HG02588 (cell line): ENCODE measurements at regions not wholly inside any gene's neighbourhood (a gene's known extent, or its start where the extent isn't known, plus 50 kb on each side); places are given as distances from the start of the nearest gene placed in this dataset.

Source experiments
- ATAC-seq: cut with Tn5 transposase; IDR thresholded peaks from one replicate; pipeline ENCODE4 v1.9.1; 2021; ENCODE audit warnings: mild to moderate bottlenecking, moderate library complexity; ENCODE audit not compliant: unreplicated experiment

GRCh38 chr10:1870491-1870890 lies 133.2 kb upstream of the ADARB2 start:
- no peak for ATAC-seq

- no peak for ATAC-seq
Measured at GRCh38 chr10:1869861-1870260, 132.5 kb upstream of the ADARB2 start.

DNA sequence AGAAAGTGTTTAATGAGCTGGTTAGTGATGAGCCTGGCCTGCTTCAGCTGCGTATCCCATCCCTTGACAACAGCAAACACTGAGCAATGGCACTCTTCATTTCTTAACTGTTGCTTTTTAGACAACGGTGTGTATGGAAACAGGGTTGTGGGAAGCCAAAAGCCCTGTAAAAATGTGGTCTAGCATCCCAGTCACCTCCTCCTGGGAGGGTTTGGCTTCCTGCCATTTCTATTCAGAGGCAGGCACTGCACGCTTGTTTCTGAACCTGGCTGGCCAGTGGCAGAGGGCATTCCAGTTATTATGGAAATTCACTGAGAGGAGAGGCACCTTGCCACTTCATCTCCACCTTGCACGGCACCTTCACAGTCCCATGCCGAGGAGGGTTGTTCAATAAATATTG lies 123.0 kb upstream of the ADARB2 start:
- ATAC-seq, result no peak

DNA sequence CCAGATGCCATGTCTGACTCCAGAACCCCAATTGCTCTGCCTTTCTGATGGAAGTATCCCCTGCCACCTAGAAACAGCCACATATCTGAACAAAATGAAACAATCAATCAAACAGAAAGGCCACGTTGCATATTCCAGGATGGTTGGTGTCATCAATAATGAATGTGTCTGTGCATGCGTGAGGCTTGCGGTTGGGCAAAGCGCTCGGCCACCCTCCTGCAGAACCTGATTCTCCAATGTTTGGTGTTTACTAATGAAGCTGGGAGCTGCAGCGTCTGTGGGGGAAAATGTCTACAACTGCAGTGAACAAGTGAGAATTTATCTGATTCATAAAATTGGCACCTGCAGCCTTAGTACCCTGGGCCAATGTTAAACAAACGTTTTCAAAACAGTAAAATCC lies 121.2 kb upstream of the ADARB2 start:
- ATAC-seq, result no peak

DNA sequence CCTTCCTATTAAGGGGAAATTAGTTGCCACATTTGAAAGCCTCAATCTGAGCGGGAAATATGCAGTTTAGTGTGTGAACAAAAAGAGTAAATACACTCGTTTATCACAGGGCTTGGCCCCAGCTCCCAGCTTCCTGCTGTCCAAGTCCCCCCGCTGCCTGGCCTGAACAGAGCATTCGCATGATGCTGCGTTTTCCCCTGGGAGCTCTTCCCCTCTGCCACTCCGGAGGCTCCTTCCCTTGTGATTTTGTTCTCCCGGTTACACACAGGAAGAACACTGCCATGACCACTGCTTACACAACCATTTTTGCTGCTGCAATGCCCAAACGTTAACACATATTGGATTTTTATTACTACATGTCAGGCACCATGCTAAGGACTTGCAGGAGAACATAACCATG lies 120.7 kb upstream of the ADARB2 start:
- ATAC-seq, result no peak

- no peak for ATAC-seq
Measured at GRCh38 chr10:1855911-1856310, 118.6 kb upstream of the ADARB2 start.

GRCh38 chr10:1854271-1854670 lies 116.9 kb upstream of the ADARB2 start:
- no peak for ATAC-seq

DNA sequence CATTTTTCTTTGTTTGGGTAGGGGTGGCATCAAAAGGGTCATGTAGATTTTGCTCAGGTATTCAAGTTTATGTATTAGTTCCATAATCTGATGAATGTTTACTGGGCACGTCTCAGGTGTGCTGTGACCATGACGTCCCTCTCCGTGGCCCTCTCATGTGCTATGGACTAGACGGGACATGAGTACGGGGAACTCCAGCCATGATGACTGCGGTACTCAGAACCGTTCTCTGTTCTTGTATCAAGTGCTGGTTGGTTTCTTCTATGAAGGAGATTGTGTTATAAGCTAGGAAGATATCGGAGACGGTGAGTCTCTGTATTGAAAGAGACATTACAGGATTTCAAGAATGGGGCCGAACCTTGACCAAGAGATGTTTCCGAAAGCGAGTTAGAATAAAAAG lies 116.5 kb upstream of the ADARB2 start:
- ATAC-seq, result no peak

GRCh38 chr10:1852841-1853240 lies 115.5 kb upstream of the ADARB2 start:
- ATAC-seq, result no peak

DNA sequence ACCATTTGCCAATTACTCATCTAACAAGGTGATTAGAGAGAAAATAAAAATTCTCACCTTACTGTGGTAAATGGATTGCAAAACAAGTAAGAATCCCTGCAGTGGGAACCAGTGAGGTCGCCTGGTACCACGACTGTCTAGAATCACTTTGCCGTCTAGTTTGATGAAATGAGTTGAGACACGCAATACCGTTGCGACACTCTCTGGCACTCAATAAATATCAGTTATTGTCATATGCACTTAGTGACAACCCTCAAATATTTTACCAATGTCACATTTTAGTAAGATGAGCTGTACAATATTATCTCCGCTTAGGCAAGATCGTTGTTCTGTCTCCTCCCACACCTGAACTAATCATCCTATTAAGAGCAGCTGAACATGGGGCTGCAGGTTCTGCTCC lies 114.4 kb upstream of the ADARB2 start:
- ATAC-seq, result no peak

- ATAC-seq, result no peak
Measured at GRCh38 chr10:1850971-1851527, 113.7 kb upstream of the ADARB2 start.

- ATAC-seq, result no peak
Measured at GRCh38 chr10:1847361-1847760, 110.0 kb upstream of the ADARB2 start.

DNA sequence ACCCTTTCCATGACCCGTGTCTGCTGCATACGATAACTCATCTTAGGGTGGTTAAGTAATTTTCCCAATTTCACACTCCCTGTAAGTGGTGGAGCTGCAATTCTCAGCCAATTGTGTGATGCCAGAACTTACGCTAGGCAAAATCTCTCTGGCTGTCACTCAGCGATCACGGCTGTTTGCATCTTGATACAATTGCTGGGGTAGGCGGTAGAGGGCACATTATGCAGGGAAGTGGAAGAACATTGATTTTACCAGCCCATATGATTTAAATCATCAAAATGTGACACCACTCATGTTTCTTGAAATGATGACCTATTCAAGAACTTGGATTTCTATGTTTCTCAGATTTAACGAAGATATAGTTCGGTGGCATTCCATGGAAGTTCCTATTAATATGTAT lies 108.7 kb upstream of the ADARB2 start:
- no peak for ATAC-seq

GRCh38 chr10:1841759-1842158 lies 104.4 kb upstream of the ADARB2 start:
- no peak for ATAC-seq

GRCh38 chr10:1829712-1830111 lies 92.4 kb upstream of the ADARB2 start:
- ATAC-seq, result no peak

DNA sequence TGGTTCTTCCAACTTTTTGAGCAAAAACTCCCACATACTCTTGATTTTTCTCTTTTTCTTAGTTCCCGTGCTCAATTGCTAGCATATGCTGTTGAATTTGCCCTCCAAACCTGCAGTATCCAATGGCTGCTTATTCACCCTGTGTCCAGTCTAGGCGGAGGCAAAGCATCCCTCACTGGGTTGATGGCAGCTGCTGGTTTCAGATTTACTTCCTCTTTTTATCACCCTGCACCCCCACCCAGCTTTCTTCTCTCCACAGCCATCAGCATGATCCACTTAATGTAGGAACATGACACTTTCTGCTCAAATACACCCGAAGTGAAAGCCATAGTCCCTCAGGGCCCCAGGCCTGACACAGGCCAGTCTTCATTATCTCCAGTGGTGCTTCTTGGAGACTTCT lies 87.6 kb upstream of the ADARB2 start:
- ATAC-seq, result no peak

DNA sequence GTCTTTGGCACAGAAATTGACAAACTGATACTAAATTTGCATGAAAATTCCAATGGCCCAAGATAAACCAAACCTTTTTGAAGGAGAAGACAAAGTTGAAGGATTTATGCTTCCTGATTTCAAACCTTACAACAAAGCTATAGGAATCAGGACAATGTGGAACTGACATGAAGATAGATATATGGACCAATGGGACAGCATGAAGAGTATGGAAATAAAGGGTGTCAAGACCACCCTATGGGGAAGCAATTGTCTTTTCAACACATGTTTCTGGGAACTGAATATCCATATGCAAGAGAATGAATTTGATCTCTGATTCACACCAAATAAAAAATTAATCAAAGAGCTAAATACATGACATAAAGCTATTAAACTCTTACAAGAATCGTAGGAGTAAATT lies 77.2 kb upstream of the ADARB2 start:
- ATAC-seq, result no peak

- no peak for ATAC-seq
Measured at GRCh38 chr10:1809139-1809741, 71.9 kb upstream of the ADARB2 start.

DNA sequence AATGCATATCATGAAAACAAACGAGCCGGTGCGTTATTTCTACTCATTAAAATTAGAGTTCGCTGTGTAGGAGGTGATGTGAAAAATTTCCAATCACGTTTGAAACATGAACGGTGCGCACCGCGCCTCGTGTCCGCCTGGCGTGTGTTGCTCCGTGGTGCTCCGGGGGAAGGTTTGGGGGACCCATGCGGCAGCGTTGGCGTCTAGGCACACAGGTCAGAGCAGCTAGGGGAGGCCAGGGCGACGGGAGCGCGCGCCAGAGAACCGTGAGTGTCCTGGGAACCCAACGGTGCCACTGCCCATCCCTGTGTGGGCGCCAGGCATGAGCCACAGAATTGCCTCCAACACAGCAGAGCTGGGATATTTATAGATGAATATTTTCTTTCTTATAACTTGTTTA lies 70.6 kb upstream of the ADARB2 start:
- ATAC-seq, result no peak

GRCh38 chr10:1807196-1807595 lies 69.9 kb upstream of the ADARB2 start:
- no peak for ATAC-seq

DNA sequence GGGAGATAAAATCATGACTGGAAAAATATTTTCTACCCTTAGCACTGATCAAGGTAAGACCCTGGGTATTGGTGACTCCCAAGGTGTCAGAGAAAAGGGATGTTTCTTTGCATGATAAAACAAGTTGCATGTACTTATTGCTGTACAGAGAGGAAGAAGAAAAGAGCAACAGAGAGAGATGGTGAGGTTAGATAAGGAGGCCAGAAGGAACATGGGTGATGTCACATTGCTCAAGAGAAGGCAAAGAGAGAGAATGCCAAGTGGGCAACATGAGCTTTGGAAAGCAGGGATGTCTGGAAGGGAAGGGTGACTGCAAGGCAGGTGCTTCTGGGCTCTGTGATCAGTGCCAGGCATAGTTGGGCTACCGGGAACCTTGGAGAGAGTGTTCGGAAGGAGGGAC lies 65.1 kb upstream of the ADARB2 start:
- no peak for ATAC-seq

GRCh38 chr10:1788401-1788800 lies 51.1 kb upstream of the ADARB2 start:
- ATAC-seq, result no peak
